HepG2 (cell line): ENCODE measurements at regions not wholly inside any gene's neighbourhood (a gene's known extent, or its start where the extent isn't known, plus 50 kb on each side); places are given as distances from the start of the nearest gene placed in this dataset.

ENCODE experiments used
- CEBPG ChIP-seq: IDR thresholded peaks from 2 replicates; pipeline ENCODE4 v1.6.1; 2016
- CENPT ChIP-seq: sonication (generic); formaldehyde crosslinking; IDR thresholded peaks from 2 replicates; pipeline ENCODE4 v1.8.0; 2022; ENCODE audit warnings: low read depth, mild to moderate bottlenecking, moderate library complexity, missing genetic modification reagents
- GLI4 ChIP-seq: sonication (generic); formaldehyde crosslinking; IDR thresholded peaks from 2 replicates; pipeline ENCODE4 v1.5.1; 2020; ENCODE audit warnings: missing genetic modification reagents, mild to moderate bottlenecking, moderate library complexity, borderline replicate concordance
- IRF9 ChIP-seq: sonication (generic); formaldehyde crosslinking; IDR thresholded peaks from 2 replicates; pipeline ENCODE4 v1.8.0; 2022; ENCODE audit warnings: missing genetic modification reagents, mild to moderate bottlenecking, borderline replicate concordance
- MXD1 ChIP-seq: sonication (generic); formaldehyde crosslinking; IDR thresholded peaks from 2 replicates; pipeline ENCODE4 v1.4.0; 2020; ENCODE audit warnings: mild to moderate bottlenecking, missing genetic modification reagents
- SP4 ChIP-seq: sonication (generic); formaldehyde crosslinking; IDR thresholded peaks from 2 replicates; pipeline ENCODE4 v1.8.1; 2023; ENCODE audit warnings: mild to moderate bottlenecking, missing genetic modification reagents
- ZBTB20 ChIP-seq: sonication (generic); formaldehyde crosslinking; IDR thresholded peaks from 2 replicates; pipeline ENCODE4 v1.8.1; 2023; ENCODE audit warnings: missing genetic modification reagents, low read depth, mild to moderate bottlenecking, borderline replicate concordance
- ZFP36L1 ChIP-seq: sonication (generic); formaldehyde crosslinking; IDR thresholded peaks from 2 replicates; pipeline ENCODE4 v1.8.0; 2022; ENCODE audit warnings: mild to moderate bottlenecking, missing genetic modification reagents, moderate library complexity
- ZNF333 ChIP-seq: sonication (generic); formaldehyde crosslinking; IDR thresholded peaks from 2 replicates; pipeline ENCODE4 v1.4.0; 2020; ENCODE audit warnings: mild to moderate bottlenecking, missing genetic modification reagents, borderline replicate concordance
- ZNF362 ChIP-seq: sonication (generic); formaldehyde crosslinking; IDR thresholded peaks from 2 replicates; pipeline ENCODE4 v1.4.0; 2020; ENCODE audit warnings: missing genetic modification reagents, mild to moderate bottlenecking, borderline replicate concordance
- ZNF431 ChIP-seq: sonication (generic); formaldehyde crosslinking; IDR thresholded peaks from 2 replicates; pipeline ENCODE4 v1.9.0; 2022; ENCODE audit warnings: missing genetic modification reagents, low read depth, mild to moderate bottlenecking, borderline replicate concordance
- ZNF510 ChIP-seq: sonication (generic); formaldehyde crosslinking; IDR thresholded peaks from 2 replicates; pipeline ENCODE4 v1.4.0; 2020; ENCODE audit warnings: low read depth, mild to moderate bottlenecking, missing genetic modification reagents
- ZNF589 ChIP-seq: sonication (generic); formaldehyde crosslinking; conservative IDR thresholded peaks from 2 replicates; pipeline ENCODE4 v1.8.0; 2022; ENCODE audit warnings: mild to moderate bottlenecking, moderate library complexity, missing genetic modification reagents
- ZNF646 ChIP-seq: sonication (generic); formaldehyde crosslinking; IDR thresholded peaks from 2 replicates; pipeline ENCODE4 v1.9.0; 2021; ENCODE audit warnings: mild to moderate bottlenecking, missing genetic modification reagents
- ZSCAN5A ChIP-seq: sonication (generic); formaldehyde crosslinking; IDR thresholded peaks from 2 replicates; pipeline ENCODE4 v1.8.0; 2022; ENCODE audit warnings: mild to moderate bottlenecking, missing genetic modification reagents, borderline replicate concordance

- TF ChIP-seq ZNF646 (CRISPR knock-in tag): no peak
- no peak for TF ChIP-seq IRF9 (CRISPR knock-in tag)
- no peak for TF ChIP-seq ZNF589 (CRISPR knock-in tag)
- TF ChIP-seq ZBTB20 (CRISPR knock-in tag): no peak
- TF ChIP-seq ZNF362 (CRISPR knock-in tag): 0 out of 2 replicates have a peak, but pooled peaks have one; percentile 39
- no peak for TF ChIP-seq ZNF333 (CRISPR knock-in tag)
- peak; percentile 63; the same call in 1 of the 2 replicates for TF ChIP-seq ZSCAN5A
- no peak for TF ChIP-seq CENPT (CRISPR knock-in tag)
- no peak for TF ChIP-seq MXD1 (CRISPR knock-in tag)
- no peak for TF ChIP-seq GLI4 (CRISPR knock-in tag)
- TF ChIP-seq ZNF431 (CRISPR knock-in tag): no peak
- no peak for TF ChIP-seq ZNF510 (CRISPR knock-in tag)
- no peak for TF ChIP-seq SP4
- peak; percentile 31; the same call in 1 of the 2 replicates for TF ChIP-seq CEBPG (CRISPR knock-in tag)
- TF ChIP-seq ZFP36L1 (CRISPR knock-in tag): peak; percentile 47; the same call in 1 of the 2 replicates
Measured at GRCh38 chr21:28256420-28256831, 736.3 kb downstream of the LTN1 start (continued).
